ENCODE measurements at regions not wholly inside any gene's neighbourhood (a gene's known extent, or its start where the extent isn't known, plus 50 kb on each side); places are given as distances from the start of the nearest gene placed in this dataset.

GRCh38 chr13:42688821-42689220 is 92.6 kb upstream of the FAM216B start:
- no peak for TF ChIP-seq CTCF (conservative IDR thresholded peaks at IDR 0.05; ENCODE audit: low read depth, low read length)
- no peak for TF ChIP-seq POLR2A (IDR thresholded peaks at IDR 0.05; ENCODE audit: low read depth, low read length)
- TF ChIP-seq BHLHE40 (IDR thresholded peaks at IDR 0.05; ENCODE audit: low read depth, low read length): no peak
- TF ChIP-seq CHD1 (IDR thresholded peaks at IDR 0.05; ENCODE audit: low read depth, low read length): no peak
- no peak for TF ChIP-seq USF2 (IDR thresholded peaks at IDR 0.05; ENCODE audit: low read depth, low read length)
- TF ChIP-seq MAZ (IDR thresholded peaks at IDR 0.05; ENCODE audit: borderline replicate concordance, low read depth, low read length): no peak
- TF ChIP-seq CEBPB (IDR thresholded peaks at IDR 0.05; ENCODE audit: low read depth, low read length): no peak
- no peak for TF ChIP-seq NFE2L2 (IDR thresholded peaks at IDR 0.05; ENCODE audit: low read depth, low read length)
- TF ChIP-seq, protein P1, sequence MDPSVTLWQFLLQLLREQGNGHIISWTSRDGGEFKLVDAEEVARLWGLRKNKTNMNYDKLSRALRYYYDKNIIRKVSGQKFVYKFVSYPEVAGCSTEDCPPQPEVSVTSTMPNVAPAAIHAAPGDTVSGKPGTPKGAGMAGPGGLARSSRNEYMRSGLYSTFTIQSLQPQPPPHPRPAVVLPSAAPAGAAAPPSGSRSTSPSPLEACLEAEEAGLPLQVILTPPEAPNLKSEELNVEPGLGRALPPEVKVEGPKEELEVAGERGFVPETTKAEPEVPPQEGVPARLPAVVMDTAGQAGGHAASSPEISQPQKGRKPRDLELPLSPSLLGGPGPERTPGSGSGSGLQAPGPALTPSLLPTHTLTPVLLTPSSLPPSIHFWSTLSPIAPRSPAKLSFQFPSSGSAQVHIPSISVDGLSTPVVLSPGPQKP (IDR thresholded peaks at IDR 0.05; ENCODE audit: borderline replicate concordance, low read depth, low read length): no peak
- TF ChIP-seq SMC3 (IDR thresholded peaks at IDR 0.05; ENCODE audit: low read depth, low read length): no peak
- no peak for TF ChIP-seq RAD21 (IDR thresholded peaks at IDR 0.05; ENCODE audit: low read length)
- no peak for TF ChIP-seq RFX5 (IDR thresholded peaks at IDR 0.05; ENCODE audit: low read depth, low read length)
- TF ChIP-seq FOS (IDR thresholded peaks at IDR 0.05; ENCODE audit: low read depth, low read length): no peak

Measured in IMR-90 (cell line).